Nucleus accumbens (tissue), 56 donors: ENCODE measurements at regions not wholly inside any gene's neighbourhood (a gene's known extent, or its start where the extent isn't known, plus 50 kb on each side); places are given as distances from the start of the nearest gene placed in this dataset.

Experiments used
- DNase-seq, 56 donors: peaks; one replicate each; lab custom pipeline; 2025; lab: John Stamatoyannopoulos, UW

DNA sequence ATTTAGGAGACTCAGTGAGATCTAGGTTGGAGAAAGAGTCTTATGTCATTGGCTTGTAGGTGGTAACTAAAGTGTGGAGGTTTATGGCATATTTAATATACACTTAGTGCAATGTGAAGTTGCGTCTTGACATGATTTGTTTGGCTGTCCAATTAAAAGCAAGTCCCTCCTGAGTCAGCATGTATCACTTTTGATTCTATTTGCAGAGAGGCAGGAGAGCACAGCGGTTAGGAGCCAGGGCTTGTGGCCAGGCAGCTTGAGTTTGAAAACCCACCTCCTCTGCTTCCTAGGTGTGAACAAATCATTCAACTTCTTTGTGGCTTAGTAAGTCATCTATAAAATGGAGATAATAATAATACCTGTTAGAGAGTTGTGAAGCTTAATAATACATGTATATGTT is 68.5 kb upstream of the OTX2 start:
- no peak for DNase-seq

DNA sequence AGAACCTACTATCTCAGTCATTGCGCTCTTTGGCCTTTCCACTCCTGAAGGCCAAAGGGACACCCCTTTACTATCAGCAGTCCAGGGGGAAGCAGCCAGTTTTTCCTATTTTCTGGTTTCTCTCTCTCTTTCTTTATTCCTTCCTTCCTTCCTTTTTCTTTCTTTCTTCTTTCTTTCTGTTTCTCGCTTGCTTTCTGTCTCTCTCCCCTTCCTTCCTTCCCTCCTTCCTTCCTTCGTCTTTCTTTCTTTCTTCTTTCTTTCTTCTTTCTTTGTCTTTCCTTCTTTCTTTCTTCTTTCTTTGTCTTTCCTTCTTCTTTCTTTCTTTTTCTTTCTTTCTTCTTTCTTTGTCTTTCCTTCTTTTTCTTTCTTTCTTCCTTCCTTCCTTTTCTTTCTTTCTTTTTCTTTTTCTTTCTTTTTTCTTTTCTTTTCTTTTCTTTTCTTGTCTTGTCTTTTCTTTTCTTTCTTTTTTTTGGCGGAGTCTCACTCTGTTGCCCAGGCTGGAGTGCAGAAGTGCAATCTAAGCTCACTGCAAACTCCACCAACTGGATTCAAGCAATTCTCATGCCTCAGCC is 64.9 kb upstream of the OTX2 start:
- no peak for DNase-seq

DNA sequence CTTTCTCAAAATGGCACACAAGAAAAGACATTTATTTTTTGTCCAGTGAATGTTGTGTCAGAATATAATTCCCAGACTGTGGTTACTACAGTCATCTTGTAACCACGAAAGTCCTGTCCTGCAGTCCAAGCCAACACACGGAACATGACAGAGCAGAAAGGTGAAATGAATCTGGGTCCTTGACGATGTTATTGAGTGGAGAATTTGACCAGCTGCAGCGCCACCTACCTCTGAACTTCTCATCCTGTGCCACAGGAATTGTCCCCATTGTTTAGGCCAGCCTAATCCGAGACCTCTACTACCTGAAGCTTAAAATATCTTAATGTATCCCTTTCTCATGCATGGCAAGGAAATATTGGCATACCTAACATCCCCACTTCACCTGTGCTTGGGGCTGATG is 64.1 kb upstream of the OTX2 start:
- no peak for DNase-seq

DNA sequence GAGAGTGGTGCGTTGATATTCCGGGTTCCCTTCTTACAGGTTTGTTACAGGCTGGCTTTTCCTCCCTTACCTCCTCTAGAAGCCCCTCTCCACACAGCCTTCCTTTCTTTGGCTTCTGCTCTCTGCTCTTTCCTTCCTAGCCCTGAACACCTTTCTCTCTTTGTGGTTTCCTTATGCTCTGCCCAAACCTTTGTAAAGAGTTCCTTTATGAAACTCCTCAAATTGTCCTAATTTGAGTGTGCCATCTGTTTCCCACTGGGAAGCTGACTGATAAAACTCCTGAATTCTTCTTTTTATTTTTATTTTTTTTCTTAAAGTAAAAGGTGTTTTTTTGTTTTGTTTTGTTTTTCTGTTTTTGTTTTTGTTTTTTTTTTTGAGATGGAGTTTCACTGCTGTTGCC is 60.1 kb upstream of the OTX2 start:
- DNase-seq: no peak

DNA sequence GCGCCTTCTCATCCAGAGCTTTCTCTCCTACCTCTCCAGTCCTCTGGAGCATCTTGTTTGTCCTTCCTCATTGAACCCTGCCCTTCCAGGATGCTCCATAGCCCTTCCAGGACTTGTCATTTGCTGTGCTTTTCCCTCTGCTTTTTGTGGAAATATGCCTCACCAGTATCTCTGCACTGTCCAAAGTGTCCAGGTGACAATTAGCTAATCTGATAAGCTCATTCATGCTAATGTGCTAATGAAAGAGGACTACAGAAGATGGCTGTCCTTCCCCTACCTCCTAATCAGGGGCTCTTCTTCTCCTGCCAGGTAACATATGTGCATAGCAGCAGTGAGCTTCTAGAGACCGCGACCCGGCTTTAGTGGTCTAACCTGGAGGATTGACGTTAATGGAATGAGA is 58.4 kb upstream of the OTX2 start:
- DNase-seq: no peak

DNA sequence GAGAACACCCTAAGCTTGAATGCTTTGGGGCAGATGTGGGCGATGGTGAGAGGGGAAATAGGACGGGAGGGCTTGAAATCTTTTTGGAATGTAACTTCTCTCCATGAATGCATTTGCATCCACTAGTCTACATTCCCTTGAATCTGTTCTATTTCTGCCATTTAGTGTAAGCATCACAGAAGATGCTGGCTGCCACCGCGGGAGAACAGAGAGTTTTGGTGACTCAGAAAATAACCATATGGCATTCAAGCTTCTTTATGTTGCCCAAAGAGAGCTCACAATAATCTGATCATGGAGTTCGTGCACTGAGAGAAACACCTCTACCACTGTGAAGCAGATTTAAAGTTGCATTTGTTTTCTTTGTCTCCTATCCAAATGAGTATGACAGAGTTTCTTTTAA is 52.6 kb upstream of the OTX2 start:
- DNase-seq: no peak

DNA sequence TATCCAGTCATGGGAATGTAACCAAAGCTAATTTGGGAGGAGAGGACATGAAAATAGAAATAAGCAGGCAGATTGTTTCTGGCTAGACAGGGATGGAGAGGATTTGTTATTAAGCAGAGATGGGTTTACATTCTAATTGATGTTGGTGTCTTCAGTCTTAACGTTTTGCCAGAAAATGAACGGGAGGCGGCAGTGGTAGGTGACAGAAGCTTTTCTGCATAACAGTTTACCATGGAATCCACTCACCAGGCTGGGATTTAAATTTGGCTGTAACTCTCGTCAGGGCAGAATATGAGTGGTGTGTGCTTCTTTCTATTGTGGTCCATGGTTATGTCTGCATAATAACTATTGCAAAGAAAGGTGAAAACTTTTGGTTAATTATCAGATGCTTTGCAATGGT is 50.2 kb upstream of the OTX2 start:
- DNase-seq: no peak
